ENCODE measurements at regions not wholly inside any gene's neighbourhood (a gene's known extent, or its start where the extent isn't known, plus 50 kb on each side); places are given as distances from the start of the nearest gene placed in this dataset.

DNA sequence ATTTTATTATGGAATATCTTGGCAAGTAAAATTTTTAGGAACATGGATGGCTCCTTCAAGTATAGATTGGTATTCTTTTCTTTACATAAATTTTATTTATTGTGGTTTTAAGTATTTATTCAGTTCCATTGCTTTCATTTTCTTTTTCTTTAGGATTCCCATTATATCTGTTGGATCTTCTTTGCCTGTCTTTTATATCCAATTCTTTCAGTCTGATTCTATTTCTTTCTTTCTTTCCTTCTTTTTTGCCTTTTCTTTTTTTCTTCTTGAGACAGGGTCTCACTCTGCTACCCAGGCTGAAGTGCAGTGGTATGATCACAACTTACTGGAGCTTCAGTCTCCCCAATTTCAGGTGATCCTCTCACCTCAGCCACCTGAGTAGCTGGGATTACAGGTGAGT, 74.2 kb upstream of the GLI3 start:
- no peak for DNase-seq (ENCODE audit: low read depth)

DNA sequence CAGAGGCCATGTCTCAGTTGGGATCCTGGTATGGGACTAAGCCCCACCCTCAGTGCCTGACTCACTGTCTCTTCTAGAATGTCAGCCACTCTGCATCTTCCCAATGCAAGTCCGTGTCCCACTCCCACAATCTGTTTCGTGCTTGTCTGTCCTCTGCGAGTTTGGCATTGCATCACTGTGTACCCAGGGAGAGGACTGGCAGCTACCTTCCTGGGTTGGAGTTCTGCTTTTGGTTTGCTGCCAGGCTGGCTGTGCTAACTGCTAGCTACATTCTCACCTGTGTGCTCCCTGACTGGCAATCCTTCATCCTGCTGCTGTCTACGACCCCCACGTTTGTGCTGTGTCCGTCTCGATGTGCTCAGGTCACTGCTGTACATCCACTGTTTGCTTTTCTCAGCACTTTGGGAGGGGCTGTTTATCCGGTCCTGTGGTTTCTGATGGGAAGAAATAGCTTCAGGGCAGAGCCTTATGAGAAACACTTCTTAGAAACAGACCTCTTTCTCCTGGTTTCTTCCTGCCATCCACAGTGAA, 56.0 kb upstream of the GLI3 start:
- peak; percentile 16 for DNase-seq (ENCODE audit: low read depth)

DNA sequence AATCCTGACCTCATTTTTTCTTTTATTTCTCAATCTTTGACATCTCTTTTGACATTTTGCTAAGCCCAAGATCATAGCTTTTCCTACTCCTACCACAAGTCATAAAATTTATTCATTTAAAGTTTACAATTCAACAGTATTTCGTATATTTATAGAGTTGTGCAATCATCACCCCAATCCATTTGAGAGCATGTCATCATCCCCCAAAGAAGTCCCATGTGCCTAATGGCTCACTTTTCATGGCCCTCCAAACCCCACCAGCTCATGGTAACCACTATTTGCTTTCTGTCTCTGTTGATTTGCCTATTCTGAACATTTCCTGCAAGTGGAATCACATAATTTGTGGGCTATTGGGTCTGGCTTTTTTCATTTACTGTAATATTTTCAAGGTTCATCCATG, 52.5 kb upstream of the GLI3 start:
- DNase-seq (ENCODE audit: low read depth) = no peak
